ENCODE measurements at regions not wholly inside any gene's neighbourhood (a gene's known extent, or its start where the extent isn't known, plus 50 kb on each side); places are given as distances from the start of the nearest gene placed in this dataset.

DNA sequence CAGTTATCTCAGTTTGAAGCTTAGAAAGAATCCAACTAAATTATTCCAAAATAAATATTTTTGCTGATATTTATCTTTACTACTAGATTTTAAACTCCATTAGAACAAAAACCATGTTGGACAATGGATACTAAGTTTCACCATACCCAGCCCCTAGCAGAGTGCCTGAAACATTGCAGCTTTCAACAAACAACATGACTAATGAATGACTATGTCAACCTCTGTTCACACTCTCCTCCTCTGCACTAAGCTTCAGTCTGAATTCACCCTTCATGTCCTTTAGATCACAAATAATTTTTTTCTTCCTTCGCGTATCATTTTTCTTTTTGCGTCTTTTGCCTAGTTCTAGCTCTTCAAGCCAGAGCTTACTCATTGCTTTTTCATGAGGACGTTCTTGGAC lies 315.2 kb downstream of the PCDH10 start:
- Histone ChIP-seq H3K27me3 (ENCODE audit: control insufficient read depth, insufficient read depth, low read length) (no peaks in the 10 kb centered on the region), H3K4me3 (ENCODE audit: low read length) (no peak overlapping the region), H3K4me1 (ENCODE audit: control insufficient read depth, insufficient read depth, low read length) (no peaks in the 10 kb centered on the region), H3K9me3 (replicated peaks; ENCODE audit: control insufficient read depth, low read depth, low read length) (no peaks in the 10 kb centered on the region), H3K27ac (ENCODE audit: low read length) (no peak overlapping the region), H3K36me3 (ENCODE audit: control insufficient read depth, insufficient read depth, low read length) (no peaks in the 10 kb centered on the region)
- DNase-seq: no peak
- 92% methylated on average over 3 of the region's 4 CpGs for WGBS (ENCODE audit: insufficient coverage)

- H3K4me3 ChIP-seq (ENCODE audit: low read length): no peak overlapping the region
- H3K27ac ChIP-seq (ENCODE audit: low read length): no peak overlapping the region
- H3K9me3 ChIP-seq (replicated peaks; ENCODE audit: control insufficient read depth, low read depth, low read length): no peaks in the 10 kb centered on the region
- no peaks in the 10 kb centered on the region for H3K27me3 ChIP-seq (ENCODE audit: control insufficient read depth, insufficient read depth, low read length)
- no CpG with 5 or more reads among the region's 2 CpGs for WGBS (ENCODE audit: insufficient coverage)
- H3K36me3 ChIP-seq (ENCODE audit: control insufficient read depth, insufficient read depth, low read length): no peaks in the 10 kb centered on the region
- H3K4me1 ChIP-seq (ENCODE audit: control insufficient read depth, insufficient read depth, low read length): no peaks in the 10 kb centered on the region
- DNase-seq: no peak
These were observed 303.6 kb downstream of the PCDH10 start for GRCh38 chr4:133452678-133453077.

GRCh38 chr4:133450813-133451212 lies 301.7 kb downstream of the PCDH10 start:
- no peak for DNase-seq
- Histone ChIP-seq H3K27me3 (ENCODE audit: control insufficient read depth, insufficient read depth, low read length) (no peaks in the 10 kb centered on the region), H3K9me3 (replicated peaks; ENCODE audit: control insufficient read depth, low read depth, low read length) (no peaks in the 10 kb centered on the region), H3K36me3 (ENCODE audit: control insufficient read depth, insufficient read depth, low read length) (no peaks in the 10 kb centered on the region), H3K4me3 (ENCODE audit: low read length) (no peak overlapping the region), H3K27ac (ENCODE audit: low read length) (no peak overlapping the region), H3K4me1 (ENCODE audit: control insufficient read depth, insufficient read depth, low read length) (no peaks in the 10 kb centered on the region)
- WGBS (ENCODE audit: insufficient coverage): 94% methylated on average over 15 of the region's 17 CpGs

GRCh38 chr4:133440404-133440803 lies 291.3 kb downstream of the PCDH10 start:
- Histone ChIP-seq H3K4me1 (ENCODE audit: control insufficient read depth, insufficient read depth, low read length) (no peaks in the 10 kb centered on the region), H3K27me3 (ENCODE audit: control insufficient read depth, insufficient read depth, low read length) (no peaks in the 10 kb centered on the region), H3K9me3 (replicated peaks; ENCODE audit: control insufficient read depth, low read depth, low read length) (no peaks in the 10 kb centered on the region), H3K4me3 (ENCODE audit: low read length) (no peak overlapping the region), H3K27ac (ENCODE audit: low read length) (no peak overlapping the region), H3K36me3 (ENCODE audit: control insufficient read depth, insufficient read depth, low read length) (no peaks in the 10 kb centered on the region)
- DNase-seq: no peak

GRCh38 chr4:133439830-133440229 lies 290.7 kb downstream of the PCDH10 start:
- no peak overlapping the region for H3K4me3 ChIP-seq (ENCODE audit: low read length)
- H3K4me1 ChIP-seq (ENCODE audit: control insufficient read depth, insufficient read depth, low read length): no peaks in the 10 kb centered on the region
- no peak overlapping the region for H3K27ac ChIP-seq (ENCODE audit: low read length)
- no peaks in the 10 kb centered on the region for H3K27me3 ChIP-seq (ENCODE audit: control insufficient read depth, insufficient read depth, low read length)
- no peaks in the 10 kb centered on the region for H3K36me3 ChIP-seq (ENCODE audit: control insufficient read depth, insufficient read depth, low read length)
- WGBS (ENCODE audit: insufficient coverage): 100% methylated on average over 1 of the region's 2 CpGs
- no peak for DNase-seq
- H3K9me3 ChIP-seq (replicated peaks; ENCODE audit: control insufficient read depth, low read depth, low read length): no peaks in the 10 kb centered on the region

DNA sequence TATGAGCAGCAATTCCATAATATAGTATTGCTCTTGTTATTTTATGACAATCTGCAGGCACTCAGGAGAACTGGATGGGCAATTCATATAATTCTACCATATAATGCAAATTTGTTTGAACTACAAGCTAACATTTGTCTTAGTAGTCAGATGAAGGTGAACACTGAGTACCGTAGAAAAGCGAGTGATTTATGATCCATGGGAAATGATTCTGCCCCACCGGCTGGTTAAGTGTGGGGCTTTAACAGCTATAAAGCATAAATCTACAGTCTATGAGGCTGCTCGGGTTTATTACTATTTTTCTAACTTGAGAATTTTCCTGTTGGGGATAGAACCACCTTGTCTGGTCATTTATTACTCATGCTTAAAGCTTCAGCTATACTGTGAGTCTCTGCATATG lies 275.5 kb downstream of the PCDH10 start:
- Histone ChIP-seq H3K27me3 (ENCODE audit: control insufficient read depth, insufficient read depth, low read length) (no peaks in the 10 kb centered on the region), H3K9me3 (replicated peaks; ENCODE audit: control insufficient read depth, low read depth, low read length) (no peaks in the 10 kb centered on the region), H3K4me3 (ENCODE audit: low read length) (no peak overlapping the region), H3K4me1 (ENCODE audit: control insufficient read depth, insufficient read depth, low read length) (no peaks in the 10 kb centered on the region), H3K36me3 (ENCODE audit: control insufficient read depth, insufficient read depth, low read length) (no peaks in the 10 kb centered on the region), H3K27ac (ENCODE audit: low read length) (no peak overlapping the region)
- no CpG with 5 or more reads among the region's 4 CpGs for WGBS (ENCODE audit: insufficient coverage)
- DNase-seq: no peak

DNA sequence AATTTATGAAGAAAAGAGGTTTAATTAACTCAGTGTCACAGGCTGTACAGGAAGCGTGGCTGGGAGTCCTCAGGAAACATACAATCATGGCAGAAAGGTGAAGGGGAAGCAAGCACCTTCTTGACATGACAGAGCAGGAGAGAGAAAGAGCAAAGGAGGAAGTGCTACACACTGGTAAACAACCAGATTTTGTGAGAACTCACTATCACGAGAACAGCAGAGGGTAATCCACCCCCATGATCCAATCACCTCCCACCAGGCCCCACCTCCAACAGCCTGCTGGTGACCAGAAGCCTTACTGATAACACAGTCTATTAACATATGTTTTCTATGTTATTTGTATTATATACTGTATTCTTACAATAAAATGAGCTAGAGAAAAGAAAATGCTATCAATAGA lies 254.8 kb downstream of the PCDH10 start:
- WGBS (ENCODE audit: insufficient coverage): 86% methylated on average over 1 of the region's 2 CpGs
- no peak overlapping the region for H3K4me3 ChIP-seq (ENCODE audit: low read length)
- H3K9me3 ChIP-seq (replicated peaks; ENCODE audit: control insufficient read depth, low read depth, low read length): no peaks in the 10 kb centered on the region
- H3K27ac ChIP-seq (ENCODE audit: low read length): no peak overlapping the region
- H3K36me3 ChIP-seq (ENCODE audit: control insufficient read depth, insufficient read depth, low read length): no peaks in the 10 kb centered on the region
- H3K4me1 ChIP-seq (ENCODE audit: control insufficient read depth, insufficient read depth, low read length): no peaks in the 10 kb centered on the region
- H3K27me3 ChIP-seq (ENCODE audit: control insufficient read depth, insufficient read depth, low read length): no peaks in the 10 kb centered on the region
- DNase-seq: no peak

- H3K4me3 ChIP-seq (ENCODE audit: low read length): no peak overlapping the region
- WGBS (ENCODE audit: insufficient coverage): no CpG with 5 or more reads among the region's 1 CpG
- H3K27me3 ChIP-seq (ENCODE audit: control insufficient read depth, insufficient read depth, low read length): no peaks in the 10 kb centered on the region
- DNase-seq: no peak
- H3K27ac ChIP-seq (ENCODE audit: low read length): no peak overlapping the region
- no peaks in the 10 kb centered on the region for H3K9me3 ChIP-seq (replicated peaks; ENCODE audit: control insufficient read depth, low read depth, low read length)
- no peaks in the 10 kb centered on the region for H3K4me1 ChIP-seq (ENCODE audit: control insufficient read depth, insufficient read depth, low read length)
- H3K36me3 ChIP-seq (ENCODE audit: control insufficient read depth, insufficient read depth, low read length): no peaks in the 10 kb centered on the region
These were observed 253.5 kb downstream of the PCDH10 start for GRCh38 chr4:133402616-133403015.

DNA sequence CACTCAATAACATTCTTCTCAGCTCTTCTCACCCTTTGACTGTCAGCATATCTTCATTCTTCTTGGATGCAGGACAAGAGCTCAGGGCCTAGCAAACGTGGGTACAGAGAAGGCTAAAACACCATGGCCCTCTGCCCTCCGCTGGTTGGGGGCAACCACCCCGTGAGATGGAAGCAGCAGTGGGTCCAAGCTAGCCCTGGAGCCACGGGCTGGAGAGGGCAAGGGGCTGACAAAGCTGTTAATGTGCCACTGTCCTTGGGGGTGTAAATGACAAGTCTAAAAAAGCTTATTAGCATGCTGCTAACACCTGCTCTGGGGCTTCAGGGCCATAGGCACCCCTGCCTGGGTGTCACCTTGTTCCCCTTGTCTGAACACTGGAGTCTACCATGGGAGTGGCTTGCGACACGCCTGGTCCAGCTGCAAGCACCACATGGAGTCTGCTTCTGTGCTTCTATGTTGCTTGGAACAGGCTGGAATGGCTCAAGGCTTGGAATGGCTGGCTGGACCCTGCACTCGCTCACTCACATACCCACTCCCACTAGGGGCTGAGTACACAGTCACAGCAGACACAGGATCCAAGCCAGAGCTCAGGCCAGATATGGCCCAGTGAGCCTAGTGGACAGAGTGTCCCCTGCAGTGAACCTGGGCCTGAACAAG lies 246.0 kb downstream of the PCDH10 start:
- H3K27ac ChIP-seq (ENCODE audit: low read length): no peak overlapping the region
- H3K4me1 ChIP-seq (ENCODE audit: control insufficient read depth, insufficient read depth, low read length): no peaks in the 10 kb centered on the region
- DNase-seq: no peak
- H3K27me3 ChIP-seq (ENCODE audit: control insufficient read depth, insufficient read depth, low read length): no peaks in the 10 kb centered on the region
- no peaks in the 10 kb centered on the region for H3K36me3 ChIP-seq (ENCODE audit: control insufficient read depth, insufficient read depth, low read length)
- H3K4me3 ChIP-seq (ENCODE audit: low read length): no peak overlapping the region
- no peaks in the 10 kb centered on the region for H3K9me3 ChIP-seq (replicated peaks; ENCODE audit: control insufficient read depth, low read depth, low read length)
- 79% methylated on average over 6 of the region's 7 CpGs for WGBS (ENCODE audit: insufficient coverage)

DNA sequence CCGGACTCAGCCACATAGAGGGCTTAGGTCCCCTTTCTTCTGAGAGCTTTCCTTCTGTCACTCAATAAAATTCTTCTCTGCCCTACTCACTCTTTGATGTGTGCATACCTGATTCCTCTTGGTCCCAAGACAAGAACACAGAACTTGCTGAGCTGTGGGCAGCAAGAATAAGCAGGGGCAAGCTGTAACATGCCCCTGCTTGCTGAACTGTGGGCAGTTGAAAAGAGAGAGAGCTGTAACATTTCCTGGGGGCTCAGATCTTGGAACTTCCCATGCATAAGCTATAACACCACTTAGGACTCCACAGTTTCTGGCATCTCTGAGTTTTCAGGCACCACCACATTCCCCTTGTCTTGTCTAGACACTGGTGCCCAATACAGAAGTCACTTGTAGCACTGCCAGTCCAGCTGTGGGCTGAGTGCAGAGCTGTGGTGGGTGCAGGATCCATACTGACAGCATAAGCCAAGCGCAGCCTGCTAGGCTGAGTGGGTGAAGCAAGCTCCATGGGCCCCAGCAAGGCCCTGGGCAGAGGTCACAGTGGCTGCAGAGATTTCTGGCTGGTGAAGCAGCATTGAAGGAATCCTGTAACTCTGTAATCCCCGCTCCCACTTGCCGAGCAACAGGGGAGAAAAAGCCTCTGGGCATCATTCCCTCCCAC lies 241.2 kb downstream of the PCDH10 start:
- H3K4me3 ChIP-seq (ENCODE audit: low read length): no peak overlapping the region
- 83% methylated on average over 2 of the region's 4 CpGs for WGBS (ENCODE audit: insufficient coverage)
- H3K9me3 ChIP-seq (replicated peaks; ENCODE audit: control insufficient read depth, low read depth, low read length): no peaks in the 10 kb centered on the region
- no peak for DNase-seq
- H3K27ac ChIP-seq (ENCODE audit: low read length): no peak overlapping the region
- no peaks in the 10 kb centered on the region for H3K4me1 ChIP-seq (ENCODE audit: control insufficient read depth, insufficient read depth, low read length)
- no peaks in the 10 kb centered on the region for H3K36me3 ChIP-seq (ENCODE audit: control insufficient read depth, insufficient read depth, low read length)
- no peaks in the 10 kb centered on the region for H3K27me3 ChIP-seq (ENCODE audit: control insufficient read depth, insufficient read depth, low read length)

DNA sequence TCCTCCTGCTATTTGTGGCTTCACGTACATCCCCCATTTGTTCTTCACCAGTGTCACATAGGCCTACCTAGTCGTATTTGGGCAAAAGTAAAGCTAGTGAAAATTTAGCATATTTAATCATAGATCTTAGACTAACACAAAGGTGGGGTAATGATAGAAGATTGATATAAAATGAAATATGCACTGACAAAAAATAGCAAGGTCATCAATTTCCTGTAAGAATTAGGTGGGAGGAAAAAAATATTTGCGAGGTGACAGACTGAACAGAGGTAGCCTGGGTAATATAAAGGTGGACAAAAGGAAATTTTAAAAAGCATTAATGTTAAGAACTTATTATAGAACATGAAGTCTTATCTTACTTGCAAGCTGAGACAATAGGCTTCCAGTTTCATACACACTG lies 239.9 kb downstream of the PCDH10 start:
- no peaks in the 10 kb centered on the region for H3K27me3 ChIP-seq (ENCODE audit: control insufficient read depth, insufficient read depth, low read length)
- H3K4me1 ChIP-seq (ENCODE audit: control insufficient read depth, insufficient read depth, low read length): no peaks in the 10 kb centered on the region
- no peaks in the 10 kb centered on the region for H3K36me3 ChIP-seq (ENCODE audit: control insufficient read depth, insufficient read depth, low read length)
- no peak overlapping the region for H3K27ac ChIP-seq (ENCODE audit: low read length)
- no peak overlapping the region for H3K4me3 ChIP-seq (ENCODE audit: low read length)
- H3K9me3 ChIP-seq (replicated peaks; ENCODE audit: control insufficient read depth, low read depth, low read length): no peaks in the 10 kb centered on the region
- no CpG with 5 or more reads among the region's 3 CpGs for WGBS (ENCODE audit: insufficient coverage)
- DNase-seq: no peak
